Esophagus muscularis mucosa (tissue), 3 donors: ENCODE measurements at regions not wholly inside any gene's neighbourhood (a gene's known extent, or its start where the extent isn't known, plus 50 kb on each side); places are given as distances from the start of the nearest gene placed in this dataset.

Experiments used
- POLR2A ChIP-seq: fragments of 450-650 bp; IDR thresholded peaks from one replicate; pipeline ENCODE4 v1.6.1; 2017; ENCODE audit warnings: antibody characterized with exemption, moderate library complexity, mild to moderate bottlenecking, low read depth
- POLR2AphosphoS5 ChIP-seq, 2 donors: sonication (generic); formaldehyde crosslinking; IDR thresholded peaks; one replicate each; pipeline ENCODE4 v1.6.1; 2017; ENCODE audit warnings: antibody characterized with exemption in 2 of 2
- TF ChIP-seq, protein P1 (sequence below), 3 experiments: fragments of 200-600 bp in 2 of 3; fragments of 450-650 bp in 1 of 3; sonication (generic) in 2 of 3; IDR thresholded peaks; one replicate each; pipeline ENCODE4 v1.5.1; 2017 to 2019; ENCODE audit warnings: antibody characterized with exemption in 3 of 3, mild to moderate bottlenecking in 2 of 3, moderate library complexity in 1 of 3

DNA sequence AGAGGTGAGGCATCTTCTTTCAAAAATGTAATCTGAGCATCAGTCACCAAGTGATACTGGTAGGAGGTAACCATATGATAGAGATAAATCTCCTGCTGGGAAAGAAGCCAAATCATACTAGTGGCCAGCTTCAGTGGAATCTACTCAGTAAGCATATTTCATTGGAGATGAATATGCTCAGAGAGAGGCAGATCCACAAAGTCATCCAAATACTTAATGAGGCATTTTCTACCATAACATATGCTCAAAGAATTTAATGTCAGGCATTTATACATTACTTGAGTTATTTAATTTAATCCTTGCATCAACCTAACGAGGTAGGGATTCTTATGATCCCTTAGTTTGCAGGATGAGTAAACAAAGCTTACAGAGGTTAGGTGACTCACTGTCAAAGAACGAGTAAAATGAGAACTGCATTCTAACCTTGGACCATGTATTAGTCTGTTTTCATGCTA, 50.9 kb upstream of the DMRTA1 start:
- TF ChIP-seq, protein P1, sequence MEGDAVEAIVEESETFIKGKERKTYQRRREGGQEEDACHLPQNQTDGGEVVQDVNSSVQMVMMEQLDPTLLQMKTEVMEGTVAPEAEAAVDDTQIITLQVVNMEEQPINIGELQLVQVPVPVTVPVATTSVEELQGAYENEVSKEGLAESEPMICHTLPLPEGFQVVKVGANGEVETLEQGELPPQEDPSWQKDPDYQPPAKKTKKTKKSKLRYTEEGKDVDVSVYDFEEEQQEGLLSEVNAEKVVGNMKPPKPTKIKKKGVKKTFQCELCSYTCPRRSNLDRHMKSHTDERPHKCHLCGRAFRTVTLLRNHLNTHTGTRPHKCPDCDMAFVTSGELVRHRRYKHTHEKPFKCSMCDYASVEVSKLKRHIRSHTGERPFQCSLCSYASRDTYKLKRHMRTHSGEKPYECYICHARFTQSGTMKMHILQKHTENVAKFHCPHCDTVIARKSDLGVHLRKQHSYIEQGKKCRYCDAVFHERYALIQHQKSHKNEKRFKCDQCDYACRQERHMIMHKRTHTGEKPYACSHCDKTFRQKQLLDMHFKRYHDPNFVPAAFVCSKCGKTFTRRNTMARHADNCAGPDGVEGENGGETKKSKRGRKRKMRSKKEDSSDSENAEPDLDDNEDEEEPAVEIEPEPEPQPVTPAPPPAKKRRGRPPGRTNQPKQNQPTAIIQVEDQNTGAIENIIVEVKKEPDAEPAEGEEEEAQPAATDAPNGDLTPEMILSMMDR (IDR thresholded peaks at IDR 0.05), result no peak
- TF ChIP-seq POLR2AphosphoS5 (IDR thresholded peaks at IDR 0.05) (no peak), POLR2A (no peak)
